ENCODE measurements at regions not wholly inside any gene's neighbourhood (a gene's known extent, or its start where the extent isn't known, plus 50 kb on each side); places are given as distances from the start of the nearest gene placed in this dataset.

DNA sequence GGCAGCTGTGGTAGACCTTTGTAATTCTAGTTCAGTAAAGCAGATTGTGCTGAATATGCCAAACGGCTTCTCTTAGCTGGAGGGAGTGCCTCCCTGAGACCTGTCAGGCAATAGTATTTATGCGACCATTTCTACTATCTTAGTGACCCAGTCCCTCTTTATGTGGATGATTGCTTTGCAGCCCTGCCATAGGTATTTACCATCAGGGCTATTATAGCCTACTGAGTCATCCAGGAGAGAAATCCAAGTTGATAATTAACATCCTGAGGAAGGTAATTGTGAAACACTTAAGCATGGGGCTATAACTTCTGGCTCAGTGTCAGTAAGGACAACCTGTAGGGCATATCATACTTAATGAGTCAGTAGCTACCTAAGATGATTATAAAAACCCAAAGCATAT lies 103.9 kb upstream of the MAOA start (continued):
- TF ChIP-seq RNF2 (IDR thresholded peaks at IDR 0.05; ENCODE audit: borderline replicate concordance, low read depth, low read length, missing control alignments, poor library complexity, severe bottlenecking) (no peak), SIN3A (conservative IDR thresholded peaks at IDR 0.05 in 1 of 2, IDR thresholded peaks at IDR 0.05 in 1 of 2; ENCODE audit: low read depth in 1 of 2, low read length in 2 of 2) (no peak)
